HG02884 (cell line): ENCODE measurements at regions not wholly inside any gene's neighbourhood (a gene's known extent, or its start where the extent isn't known, plus 50 kb on each side); places are given as distances from the start of the nearest gene placed in this dataset.
"Not testable (repeated sequence)": the region's sequence is repeated elsewhere in the genome, so short reads cannot be mapped to it uniquely, and the experiment has no call there.

Experiments used
- ATAC-seq: cut with Tn5 transposase; IDR thresholded peaks from one replicate; pipeline ENCODE4 v1.9.1; 2021; ENCODE audit warnings: mild to moderate bottlenecking, moderate library complexity; ENCODE audit not compliant: unreplicated experiment

- ATAC-seq: no peak
Measured at GRCh38 chr1:224061436-224061835, 52.5 kb upstream of the FBXO28 start.

GRCh38 chr1:224059897-224060427, 53.9 kb upstream of the FBXO28 start:
- no peak for ATAC-seq

- no peak for ATAC-seq
Measured at GRCh38 chr1:224058303-224058702, 55.6 kb upstream of the FBXO28 start.

GRCh38 chr1:224057461-224058199, 56.3 kb upstream of the FBXO28 start:
- no peak for ATAC-seq

- ATAC-seq: no peak
Measured at GRCh38 chr1:224054611-224055010, 59.3 kb upstream of the FBXO28 start.

- ATAC-seq: no peak
Measured at GRCh38 chr1:224054012-224054411, 59.9 kb upstream of the FBXO28 start.

- no peak for ATAC-seq
Measured at GRCh38 chr1:224053456-224053855, 60.5 kb upstream of the FBXO28 start.

GRCh38 chr1:224052772-224053171, 61.1 kb upstream of the FBXO28 start:
- ATAC-seq: no peak

- ATAC-seq: not testable (repeated sequence)
Measured at GRCh38 chr1:224051782-224052181, 62.1 kb upstream of the FBXO28 start.

- no peak for ATAC-seq
Measured at GRCh38 chr1:224051086-224051406, 62.9 kb upstream of the FBXO28 start.

- ATAC-seq: no peak
Measured at GRCh38 chr1:224047538-224047937, 66.4 kb upstream of the FBXO28 start.

GRCh38 chr1:224045556-224045955, 68.4 kb upstream of the FBXO28 start:
- no peak for ATAC-seq

GRCh38 chr1:224044420-224044819, 69.5 kb upstream of the FBXO28 start:
- ATAC-seq: no peak

GRCh38 chr1:224042557-224043118, 71.3 kb upstream of the FBXO28 start:
- ATAC-seq: no peak

- ATAC-seq: no peak
Measured at GRCh38 chr1:224041032-224041431, 72.9 kb upstream of the FBXO28 start.

GRCh38 chr1:224040423-224040822, 73.5 kb upstream of the FBXO28 start:
- not testable (repeated sequence) for ATAC-seq

- not testable (repeated sequence) for ATAC-seq
Measured at GRCh38 chr1:224040006-224040405, 73.9 kb upstream of the FBXO28 start.

- ATAC-seq: not testable (repeated sequence)
Measured at GRCh38 chr1:224038832-224039231, 75.1 kb upstream of the FBXO28 start.

GRCh38 chr1:224037362-224037761, 76.5 kb upstream of the FBXO28 start:
- not testable (repeated sequence) for ATAC-seq

- not testable (repeated sequence) for ATAC-seq
Measured at GRCh38 chr1:224032608-224033276, 81.2 kb upstream of the FBXO28 start.

GRCh38 chr1:224031986-224032385, 81.9 kb upstream of the FBXO28 start:
- not testable (repeated sequence) for ATAC-seq

- ATAC-seq: not testable (repeated sequence)
Measured at GRCh38 chr1:224030257-224030656, 83.7 kb upstream of the FBXO28 start.
